Mesenchymal stem cell (in vitro differentiated cells and primary cell): ENCODE measurements at regions not wholly inside any gene's neighbourhood (a gene's known extent, or its start where the extent isn't known, plus 50 kb on each side); places are given as distances from the start of the nearest gene placed in this dataset.
A peak's percentile ranks its signal among the peaks of the same experiment; 100 is the strongest.

Source experiments
- DNase-seq: peaks from one replicate; pipeline ENCODE4 v3.0.0-alpha.2; 2013
- H2AFZ ChIP-seq: one replicate; pipeline ENCODE4 v1.6.1; 2013; ENCODE audit warnings: low read depth, mild to moderate bottlenecking, control low read depth, inconsistent platforms, low read length, moderate library complexity
- H2AK5ac ChIP-seq: 2 replicates; pipeline ENCODE4 v1.6.1; 2013; ENCODE audit warnings: low read length, moderate library complexity, mild to moderate bottlenecking, inconsistent platforms; ENCODE audit not compliant: severe bottlenecking
- H2BK120ac ChIP-seq: one replicate; pipeline ENCODE4 v1.6.1; 2013; ENCODE audit warnings: low read depth, mild to moderate bottlenecking, inconsistent platforms, low read length, moderate library complexity
- H2BK12ac ChIP-seq, 2 experiments: one replicate each; pipeline ENCODE4 v1.6.1; 2013; ENCODE audit warnings: inconsistent platforms in 2 of 2, low read length in 2 of 2, mild to moderate bottlenecking in 2 of 2, moderate library complexity in 2 of 2, control low read depth in 1 of 2
- H2BK15ac ChIP-seq: one replicate; pipeline ENCODE4 v1.6.1; 2013; ENCODE audit warnings: mild to moderate bottlenecking, low read depth, inconsistent platforms; ENCODE audit not compliant: poor library complexity, severe bottlenecking
- H2BK5ac ChIP-seq: 2 replicates; pipeline ENCODE4 v1.6.1; 2013; ENCODE audit warnings: low read depth, mild to moderate bottlenecking, low read length, control low read depth, inconsistent platforms; ENCODE audit not compliant: poor library complexity, severe bottlenecking
- H3K14ac ChIP-seq, 2 experiments: one replicate each; pipeline ENCODE4 v1.6.1; 2013; ENCODE audit warnings: inconsistent platforms in 2 of 2, low read length in 2 of 2, control low read depth in 1 of 2, mild to moderate bottlenecking in 1 of 2, moderate library complexity in 1 of 2
- H3K18ac ChIP-seq, 2 experiments: one replicate each; pipeline ENCODE4 v1.6.1; 2013; ENCODE audit warnings: inconsistent platforms in 2 of 2, low read length in 2 of 2, control low read depth in 1 of 2, low read depth in 1 of 2, mild to moderate bottlenecking in 1 of 2
- H3K23ac ChIP-seq, 2 experiments: one replicate each; pipeline ENCODE4 v1.6.1; 2013; ENCODE audit warnings: inconsistent platforms in 2 of 2, low read length in 2 of 2, mild to moderate bottlenecking in 2 of 2, moderate library complexity in 2 of 2, control low read depth in 1 of 2
- H3K27ac ChIP-seq: 2 replicates; pipeline ENCODE4 v1.5.1; 2013; ENCODE audit warnings: mild to moderate bottlenecking, moderate library complexity, low read length, control low read depth, inconsistent platforms; ENCODE audit not compliant: poor library complexity, severe bottlenecking
- H3K27me3 ChIP-seq, 2 experiments: 2 replicates each; pipeline versions ENCODE4 v1.6.1 to v1.7.0; 2013; ENCODE audit warnings: low read length in 2 of 2, mild to moderate bottlenecking in 2 of 2, moderate library complexity in 2 of 2, control low read depth in 1 of 2, inconsistent platforms in 1 of 2; ENCODE audit not compliant: control insufficient read depth in 1 of 2, insufficient read depth in 1 of 2
- H3K36me3 ChIP-seq, 2 experiments: 2 replicates each; pipeline versions ENCODE4 v1.6.1 to v1.7.0; 2013; ENCODE audit warnings: low read length in 2 of 2, control low read depth in 1 of 2, inconsistent platforms in 1 of 2, low read depth in 1 of 2, mild to moderate bottlenecking in 1 of 2; ENCODE audit not compliant: insufficient read depth in 2 of 2, control insufficient read depth in 1 of 2
- H3K4ac ChIP-seq, 2 experiments: one replicate each; pipeline ENCODE4 v1.6.1; 2013; ENCODE audit warnings: inconsistent platforms in 2 of 2, low read length in 2 of 2, mild to moderate bottlenecking in 2 of 2, moderate library complexity in 2 of 2, control low read depth in 1 of 2, low read depth in 1 of 2
- H3K4me1 ChIP-seq: 2 replicates; pipeline ENCODE4 v1.6.1; 2013; ENCODE audit warnings: low read depth, low read length, control low read depth; ENCODE audit not compliant: control insufficient read depth, insufficient read depth
- H3K4me2 ChIP-seq: 2 replicates; pipeline ENCODE4 v1.6.1; 2013; ENCODE audit warnings: low read length, mild to moderate bottlenecking, inconsistent platforms; ENCODE audit not compliant: poor library complexity, severe bottlenecking
- H3K4me3 ChIP-seq, 2 experiments: 2 replicates each; pipeline versions ENCODE4 v1.5.1 to v1.7.0; 2013; ENCODE audit warnings: low read length in 2 of 2, mild to moderate bottlenecking in 2 of 2, control low read depth in 1 of 2, low read depth in 1 of 2; ENCODE audit not compliant: insufficient read depth in 1 of 2
- H3K79me1 ChIP-seq: replicated peaks from 2 replicates; pipeline ENCODE4 v1.6.1; 2013; ENCODE audit warnings: mild to moderate bottlenecking, control low read depth, low read length, inconsistent platforms; ENCODE audit not compliant: poor library complexity, severe bottlenecking
- H3K9ac ChIP-seq: 2 replicates; pipeline ENCODE4 v1.7.0; 2013; ENCODE audit warnings: mild to moderate bottlenecking, low read length, moderate library complexity
- H3K9me3 ChIP-seq: 2 replicates; pipeline ENCODE4 v1.7.0; 2013; ENCODE audit warnings: mild to moderate bottlenecking, low read length; ENCODE audit not compliant: control insufficient read depth
- H4K8ac ChIP-seq: one replicate; pipeline ENCODE4 v1.6.1; 2013; ENCODE audit warnings: inconsistent platforms, mild to moderate bottlenecking, low read length, moderate library complexity
- H4K91ac ChIP-seq: one replicate; pipeline ENCODE4 v1.6.1; 2013; ENCODE audit warnings: mild to moderate bottlenecking, low read length, inconsistent platforms
- WGBS: methylation state at CpG from one replicate; pipeline ENCODE4 v1.1.7; 2013; ENCODE audit warnings: mixed read lengths; 5-methylcytosine and 5-hydroxymethylcytosine counted together

DNA sequence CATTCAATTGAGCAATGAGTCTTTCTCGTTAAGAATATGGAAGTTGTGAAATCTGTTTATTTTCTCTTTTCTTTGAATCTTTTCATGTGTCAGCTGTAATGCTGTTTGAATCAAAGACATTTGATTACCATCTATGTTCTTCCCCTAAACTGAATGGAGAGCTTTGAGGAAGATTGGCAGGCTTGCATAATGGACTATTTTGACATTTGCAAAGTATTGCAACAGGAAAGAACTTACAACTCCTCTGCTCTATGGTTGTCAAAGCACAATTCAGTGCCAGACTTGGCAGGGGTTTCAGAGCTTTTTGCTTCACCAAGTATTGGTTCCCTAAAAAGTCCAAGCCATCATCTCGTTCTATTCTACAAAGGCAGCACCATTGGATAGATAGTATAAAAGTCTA lies 549.0 kb upstream of the NUDT12 start:
- H2BK12ac ChIP-seq, result no peak overlapping the region
- H4K8ac ChIP-seq, result no peak overlapping the region
- peaks cover 14% of the 10 kb centered on the region for H3K9me3 ChIP-seq
- no peak overlapping the region for H2AFZ ChIP-seq
- H3K27me3 ChIP-seq, result no peaks in the 10 kb centered on the region
- H3K36me3 ChIP-seq, result no peaks in the 10 kb centered on the region
- H3K4ac ChIP-seq, result no peak overlapping the region
- no peak overlapping the region for H3K4me3 ChIP-seq
- no peak overlapping the region for H2BK15ac ChIP-seq
- no peak overlapping the region for H3K9ac ChIP-seq
- no peak overlapping the region for H2BK5ac ChIP-seq
- no peak for DNase-seq
- H2AK5ac ChIP-seq, result no peak overlapping the region
- no peaks in the 10 kb centered on the region for H3K4me1 ChIP-seq
- H3K14ac ChIP-seq, result no peak overlapping the region
- H4K91ac ChIP-seq, result no peak overlapping the region
- H3K27ac ChIP-seq, result no peak overlapping the region
- no peaks in the 10 kb centered on the region for H3K79me1 ChIP-seq
- H2BK120ac ChIP-seq, result no peak overlapping the region
- H3K4me2 ChIP-seq, result no peak overlapping the region
- H3K23ac ChIP-seq, result no peak overlapping the region
- H3K18ac ChIP-seq, result no peak overlapping the region
- 100% methylated on average over 1 of the region's 2 CpGs for WGBS

DNA sequence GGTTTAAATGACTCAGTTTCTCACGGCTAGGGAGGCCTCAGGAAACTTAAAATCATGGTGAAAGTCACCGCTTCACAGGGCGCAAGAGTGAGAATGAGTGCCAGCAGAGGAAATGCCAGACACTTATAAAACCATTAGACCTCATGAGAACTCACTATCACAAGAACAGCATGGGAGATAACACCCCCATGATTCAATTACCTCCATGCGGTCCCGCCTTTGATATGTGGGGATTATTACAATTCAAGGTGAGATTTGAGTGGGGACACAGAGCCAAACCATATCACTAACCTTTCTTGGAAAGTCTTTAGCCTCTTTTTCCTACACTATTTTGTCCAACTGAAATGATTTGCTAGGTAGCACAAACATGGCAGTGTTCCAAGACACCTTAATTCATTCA lies 533.9 kb upstream of the NUDT12 start:
- H3K4ac ChIP-seq, result no peak overlapping the region
- DNase-seq, result no peak
- peaks cover 10% of the 10 kb centered on the region for H3K9me3 ChIP-seq
- H2BK12ac ChIP-seq, result no peak overlapping the region
- H3K14ac ChIP-seq, result no peak overlapping the region
- H2AFZ ChIP-seq, result no peak overlapping the region
- no peak overlapping the region for H2BK5ac ChIP-seq
- H3K27ac ChIP-seq, result no peak overlapping the region
- no peaks in the 10 kb centered on the region for H3K27me3 ChIP-seq
- H2BK15ac ChIP-seq, result no peak overlapping the region
- no peak overlapping the region for H3K4me2 ChIP-seq
- H4K91ac ChIP-seq, result no peak overlapping the region
- no peak overlapping the region for H3K18ac ChIP-seq
- H3K4me1 ChIP-seq, result no peaks in the 10 kb centered on the region
- H3K4me3 ChIP-seq, result no peak overlapping the region
- no peak overlapping the region for H3K23ac ChIP-seq
- H3K9ac ChIP-seq, result no peak overlapping the region
- H4K8ac ChIP-seq, result no peak overlapping the region
- H2BK120ac ChIP-seq, result no peak overlapping the region
- no peaks in the 10 kb centered on the region for H3K79me1 ChIP-seq
- no peak overlapping the region for H2AK5ac ChIP-seq
- WGBS, result 96% methylated on average over 2 of the region's 5 CpGs
- H3K36me3 ChIP-seq, result no peaks in the 10 kb centered on the region

DNA sequence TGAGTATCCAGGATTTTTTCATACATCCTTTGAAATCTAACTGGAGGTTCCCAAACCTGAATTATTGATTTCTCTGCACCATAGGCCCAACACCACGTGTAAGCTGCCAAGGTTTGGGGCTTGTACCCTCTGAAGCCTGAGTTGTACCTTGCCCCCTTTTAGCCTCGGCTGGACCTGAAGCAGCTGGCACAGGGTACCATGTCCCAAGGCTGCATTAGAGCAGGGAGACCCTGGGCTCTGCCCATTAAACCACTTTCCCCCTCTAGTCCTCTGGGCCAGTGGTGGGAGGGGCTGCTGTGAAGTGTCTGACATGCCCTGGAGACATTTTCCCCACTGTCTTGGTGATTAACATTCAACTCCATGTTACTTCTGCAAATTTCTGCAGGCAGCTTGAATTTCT lies 532.9 kb upstream of the NUDT12 start:
- no peaks in the 10 kb centered on the region for H3K4me1 ChIP-seq
- no peak for DNase-seq
- no peak overlapping the region for H3K4me2 ChIP-seq
- H3K27me3 ChIP-seq, result no peaks in the 10 kb centered on the region
- no peaks in the 10 kb centered on the region for H3K79me1 ChIP-seq
- no peaks in the 10 kb centered on the region for H3K36me3 ChIP-seq
- H3K14ac ChIP-seq, result no peak overlapping the region
- H2AK5ac ChIP-seq, result no peak overlapping the region
- no peak overlapping the region for H3K9ac ChIP-seq
- no peak overlapping the region for H3K4me3 ChIP-seq
- H2BK5ac ChIP-seq, result no peak overlapping the region
- H3K4ac ChIP-seq, result no peak overlapping the region
- no peak overlapping the region for H3K27ac ChIP-seq
- no peak overlapping the region for H2AFZ ChIP-seq
- H3K18ac ChIP-seq, result no peak overlapping the region
- H2BK120ac ChIP-seq, result no peak overlapping the region
- H4K91ac ChIP-seq, result no peak overlapping the region
- peaks cover 10% of the 10 kb centered on the region for H3K9me3 ChIP-seq
- WGBS, result 68% methylated on average over 2 of the region's 2 CpGs
- H3K23ac ChIP-seq, result no peak overlapping the region
- H4K8ac ChIP-seq, result no peak overlapping the region
- H2BK15ac ChIP-seq, result no peak overlapping the region
- no peak overlapping the region for H2BK12ac ChIP-seq

DNA sequence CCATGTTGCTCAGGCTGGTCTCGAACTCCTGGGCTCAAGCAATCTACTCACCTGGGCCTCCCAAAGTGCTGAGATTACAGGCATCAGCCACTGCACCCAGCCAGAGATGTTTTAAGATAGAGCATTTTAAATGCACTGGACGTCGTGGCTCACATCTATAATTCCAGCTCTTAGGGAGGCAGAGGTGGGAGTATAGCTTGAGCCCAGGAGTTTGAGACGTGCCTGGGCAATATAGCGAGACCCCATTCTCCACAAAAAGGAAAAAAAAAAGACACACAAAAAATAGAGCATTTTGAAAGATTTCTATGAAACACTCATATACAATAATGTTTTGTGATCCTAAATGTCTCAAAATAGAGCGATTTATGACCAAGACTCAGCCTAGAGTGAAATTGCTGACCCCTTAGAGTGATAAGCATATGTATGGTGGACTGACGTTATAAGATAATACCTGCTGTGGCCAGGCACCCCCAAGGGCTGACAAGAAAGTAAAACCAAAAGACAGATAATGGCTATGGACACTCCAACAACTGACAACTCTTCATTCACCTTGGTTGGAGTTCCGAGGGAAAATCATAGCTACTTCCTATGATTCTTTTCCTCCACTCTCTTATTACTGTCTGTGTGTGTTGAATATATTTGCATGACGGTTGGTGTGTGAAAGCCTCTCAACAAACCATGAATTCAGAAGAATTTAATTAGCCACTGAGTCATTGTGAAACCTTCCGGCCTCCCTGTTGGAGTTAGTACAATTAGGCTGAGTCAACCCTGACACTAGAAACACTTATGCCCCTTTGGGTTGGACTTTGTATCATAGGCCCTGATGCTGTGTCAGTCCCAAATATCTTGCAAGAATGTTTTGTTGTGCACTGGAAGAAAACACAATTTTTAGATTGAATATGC lies 526.5 kb upstream of the NUDT12 start:
- Histone ChIP-seq H2AK5ac (no peak overlapping the region), H3K27ac (no peak overlapping the region), H3K14ac (no peak overlapping the region), H3K4me2 (no peak overlapping the region), H3K27me3 (no peaks in the 10 kb centered on the region), H3K9ac (no peak overlapping the region), H4K91ac (no peak overlapping the region), H3K79me1 (no peaks in the 10 kb centered on the region), H3K9me3 (peaks cover 3% of the 10 kb centered on the region), H2BK12ac (no peak overlapping the region), H3K18ac (no peak overlapping the region), H3K36me3 (no peaks in the 10 kb centered on the region), H3K4me1 (no peaks in the 10 kb centered on the region), H3K23ac (no peak overlapping the region), H4K8ac (no peak overlapping the region), H3K4ac (no peak overlapping the region), H2AFZ (peak overlapping the region; percentile 23), H2BK120ac (no peak overlapping the region), H2BK15ac (no peak overlapping the region), H3K4me3 (no peak overlapping the region), H2BK5ac (no peak overlapping the region)
- 82% methylated on average over 6 of the region's 10 CpGs for WGBS
- DNase-seq, result peak; percentile 13
